ENCODE measurements at regions not wholly inside any gene's neighbourhood (a gene's known extent, or its start where the extent isn't known, plus 50 kb on each side); places are given as distances from the start of the nearest gene placed in this dataset.

- TF ChIP-seq CTCF (IDR thresholded peaks at IDR 0.05; ENCODE audit: insufficient read depth, low read length) (no peak), POLR2AphosphoS5 (IDR thresholded peaks at IDR 0.05; ENCODE audit: low read depth) (no peak), SPI1 (IDR thresholded peaks at IDR 0.05; ENCODE audit: borderline replicate concordance, low read depth) (no peak), GABPA (IDR thresholded peaks at IDR 0.05; ENCODE audit: low read depth) (no peak), REST (IDR thresholded peaks at IDR 0.05; ENCODE audit: insufficient replicate concordance, low read depth) (no peak)
Observed at GRCh38 chr3:107112356-107112755, 264.9 kb upstream of the CCDC54 start.

Measured in HL-60 (cell line).